Suppressor macrophage treated with lipopolysaccharide for 4 hours (primary cell): ENCODE measurements at regions not wholly inside any gene's neighbourhood (a gene's known extent, or its start where the extent isn't known, plus 50 kb on each side); places are given as distances from the start of the nearest gene placed in this dataset.
"Not testable (repeated sequence)": the region's sequence is repeated elsewhere in the genome, so short reads cannot be mapped to it uniquely, and the experiment has no call there.

Source experiments
- DNase-seq: peaks from one replicate; pipeline ENCODE4 v3.0.0-alpha.2; 2020

DNA sequence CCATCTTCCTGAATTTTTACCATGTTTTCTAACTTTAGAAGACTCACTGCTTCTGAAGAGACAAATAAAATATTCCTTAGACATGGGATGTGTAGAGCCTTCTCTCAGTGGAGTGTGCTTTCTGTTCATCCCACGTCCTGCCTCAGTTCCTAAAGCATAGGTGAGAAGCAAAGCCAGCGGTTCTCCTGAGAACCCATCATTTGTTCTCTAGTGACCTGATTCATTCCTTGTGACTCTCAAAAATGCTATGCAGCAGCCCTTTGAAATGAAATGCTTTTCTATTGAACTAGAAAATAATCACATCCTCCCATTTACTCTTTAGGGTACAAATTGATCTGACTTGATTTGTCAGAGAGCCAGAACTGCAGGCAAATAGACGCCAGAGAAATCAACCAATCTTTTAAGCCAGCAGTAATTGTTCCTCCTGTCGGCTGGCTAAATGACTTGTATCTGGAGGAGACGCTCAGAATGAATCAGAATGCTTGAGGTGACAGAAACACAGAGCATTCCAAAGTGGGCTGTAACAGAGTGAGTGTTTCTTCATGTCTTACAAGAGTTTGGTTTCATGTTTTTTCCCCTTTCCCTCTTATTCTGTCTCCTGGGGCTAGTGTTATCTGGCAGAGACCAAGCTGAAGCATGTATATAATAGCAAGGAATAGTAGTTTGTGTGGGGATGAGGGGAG lies 81.3 kb upstream of the TMEM178A start:
- no peak for DNase-seq

DNA sequence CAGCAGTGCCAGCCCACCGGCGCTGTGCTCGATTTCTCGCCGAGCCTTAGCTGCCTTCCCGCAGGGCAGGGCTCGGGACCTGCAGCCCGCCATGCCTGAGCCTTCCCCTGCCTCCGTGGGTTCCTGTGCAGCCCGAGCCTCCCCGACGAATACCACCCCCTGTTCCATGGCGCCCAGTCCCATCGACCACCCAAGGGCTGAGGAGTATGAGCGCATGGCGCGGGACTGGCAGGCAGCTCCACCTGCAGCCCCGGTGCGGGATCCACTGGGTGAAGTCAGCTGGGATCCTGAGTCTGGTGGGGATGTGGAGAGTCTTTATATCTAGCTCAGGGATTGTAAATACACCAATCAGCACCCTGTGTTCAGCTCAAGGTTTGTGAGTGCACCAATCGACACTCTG lies 80.2 kb upstream of the TMEM178A start:
- DNase-seq = not testable (repeated sequence)

DNA sequence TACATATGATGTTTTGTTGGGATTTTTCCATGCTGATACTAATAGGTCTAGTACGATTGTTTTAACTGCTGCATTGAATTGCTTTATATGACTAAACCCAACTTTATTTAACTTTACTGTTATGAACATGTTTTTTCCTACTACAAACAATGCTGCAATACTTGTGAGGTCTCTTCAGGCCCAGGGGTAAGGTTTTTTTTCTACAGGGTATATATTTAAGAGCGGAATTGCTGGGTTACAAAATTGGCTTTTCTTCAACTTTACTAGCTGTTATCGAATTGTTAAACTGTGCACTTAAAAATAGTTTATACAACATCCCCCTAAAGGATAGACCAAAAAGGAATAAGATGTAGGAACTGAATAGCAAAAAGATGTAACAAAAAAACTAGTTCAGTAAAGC lies 78.5 kb upstream of the TMEM178A start:
- no peak for DNase-seq

DNA sequence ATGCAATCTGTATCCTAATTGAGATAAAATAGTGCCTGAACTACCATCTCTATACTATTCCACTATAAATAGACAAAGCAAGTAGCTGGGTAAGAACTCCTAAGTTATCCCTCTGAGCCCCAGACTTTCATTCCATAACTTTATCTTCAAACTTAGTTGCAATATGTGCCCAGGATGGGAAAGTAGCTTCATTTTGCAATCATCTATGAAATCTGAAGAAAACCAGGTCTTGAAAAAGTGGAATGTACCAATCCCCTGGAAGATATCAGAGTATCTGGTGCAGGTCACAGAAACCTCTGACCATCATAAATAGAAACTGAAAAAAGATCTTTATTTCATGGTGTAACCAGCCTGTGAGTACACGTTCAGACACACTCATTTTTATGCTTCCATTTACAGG lies 78.1 kb upstream of the TMEM178A start:
- DNase-seq = no peak

DNA sequence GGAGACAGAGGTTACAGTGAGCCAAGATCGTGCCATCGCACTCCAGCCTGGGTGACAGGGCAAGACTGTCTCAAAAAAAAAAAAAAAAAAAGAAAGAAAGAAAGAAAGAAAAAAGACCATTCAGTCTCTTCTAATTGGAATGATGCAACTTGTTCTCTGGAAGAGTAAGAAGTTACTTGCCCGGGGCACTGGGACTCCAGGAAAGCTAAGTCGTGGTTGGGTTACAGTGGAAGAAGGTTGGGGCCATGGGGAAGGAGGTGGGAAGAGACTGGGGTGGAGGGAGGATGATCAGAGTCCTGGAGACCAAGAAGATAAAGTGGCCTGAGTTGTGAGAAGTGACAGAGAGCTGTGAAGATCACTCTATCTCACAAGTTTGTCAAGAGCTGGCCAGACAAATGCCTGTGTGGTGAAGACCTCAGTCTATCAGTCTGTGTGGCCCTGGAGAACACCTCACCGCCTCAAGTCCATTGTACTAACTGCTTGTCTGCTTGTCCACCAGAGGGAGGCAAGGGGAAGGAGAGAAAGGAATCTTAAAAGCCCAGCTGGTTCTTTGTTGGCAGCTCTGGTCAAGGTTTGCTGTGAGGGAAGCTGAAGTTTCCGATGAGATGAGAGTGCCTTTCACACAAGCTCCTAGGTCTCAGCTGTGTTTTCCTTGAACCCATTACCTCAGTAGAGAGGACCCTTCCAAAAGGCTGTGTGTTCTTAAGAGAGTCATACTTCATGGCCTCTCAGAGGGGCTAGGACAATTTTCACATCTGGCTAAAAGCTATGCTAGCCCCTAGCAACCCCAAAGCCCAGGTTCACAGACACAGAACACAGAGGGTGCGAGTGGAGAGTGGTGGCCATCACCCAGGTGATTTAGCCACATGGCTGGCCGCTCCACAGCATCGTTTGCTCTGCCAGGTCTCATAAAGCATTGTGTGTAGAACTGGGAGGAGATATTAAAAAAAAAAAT lies 72.0 kb upstream of the TMEM178A start:
- peak; percentile 48 for DNase-seq

DNA sequence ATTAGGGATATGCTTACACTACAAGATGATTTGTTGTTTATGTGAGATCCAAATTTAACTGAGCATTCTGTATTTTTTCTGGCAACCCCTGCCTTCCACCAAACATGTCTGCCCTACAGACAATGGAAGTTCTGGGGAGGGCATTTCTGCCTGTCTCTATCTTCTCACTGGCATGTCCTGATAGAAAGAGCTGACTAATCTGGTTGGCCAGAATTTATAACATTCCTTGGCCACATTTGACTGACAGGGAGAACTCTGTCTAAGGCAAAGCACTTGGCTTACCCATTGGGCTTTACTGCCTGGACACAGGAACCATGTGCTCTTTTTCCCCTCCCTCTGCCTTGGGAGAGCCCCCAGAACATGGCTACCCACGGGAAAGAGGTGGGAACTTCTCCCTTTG lies 70.6 kb upstream of the TMEM178A start:
- DNase-seq = no peak

DNA sequence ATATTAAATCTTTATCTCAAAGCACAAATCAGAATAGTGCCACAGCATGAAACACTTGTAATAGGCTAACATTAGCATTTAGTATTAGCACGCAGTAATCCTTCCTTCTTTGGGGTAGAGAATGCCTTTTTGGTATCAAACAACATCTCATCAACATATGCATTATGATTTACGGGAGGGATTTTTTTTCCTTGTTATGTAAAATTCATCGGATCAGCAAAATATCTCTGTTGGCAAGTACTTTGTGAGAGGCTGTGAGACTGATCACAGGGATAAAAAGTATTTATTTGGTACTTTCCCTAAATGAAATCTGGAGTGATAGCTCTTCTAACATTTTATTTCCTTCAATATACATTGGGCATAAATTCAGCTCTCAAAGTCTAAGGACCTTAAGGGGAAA lies 68.4 kb upstream of the TMEM178A start:
- DNase-seq = no peak

DNA sequence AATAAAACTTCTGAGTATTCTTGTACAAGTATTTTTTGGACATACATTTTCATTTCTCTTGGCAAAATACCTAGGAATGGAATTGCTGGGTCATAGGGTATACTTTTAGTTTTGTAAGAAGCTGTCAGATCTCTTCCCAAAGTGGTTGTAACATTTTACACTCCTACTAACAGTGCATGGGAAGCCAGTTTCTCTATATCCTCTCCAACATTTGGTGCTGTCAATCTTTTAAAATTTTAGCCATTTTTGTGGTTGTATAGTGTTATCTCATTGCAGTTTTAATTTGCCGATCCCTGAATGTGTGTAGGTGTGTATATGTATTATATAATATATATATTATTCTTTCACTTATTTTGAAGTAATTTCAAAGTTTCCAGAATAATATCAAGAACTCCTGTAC lies 63.1 kb upstream of the TMEM178A start:
- no peak for DNase-seq

DNA sequence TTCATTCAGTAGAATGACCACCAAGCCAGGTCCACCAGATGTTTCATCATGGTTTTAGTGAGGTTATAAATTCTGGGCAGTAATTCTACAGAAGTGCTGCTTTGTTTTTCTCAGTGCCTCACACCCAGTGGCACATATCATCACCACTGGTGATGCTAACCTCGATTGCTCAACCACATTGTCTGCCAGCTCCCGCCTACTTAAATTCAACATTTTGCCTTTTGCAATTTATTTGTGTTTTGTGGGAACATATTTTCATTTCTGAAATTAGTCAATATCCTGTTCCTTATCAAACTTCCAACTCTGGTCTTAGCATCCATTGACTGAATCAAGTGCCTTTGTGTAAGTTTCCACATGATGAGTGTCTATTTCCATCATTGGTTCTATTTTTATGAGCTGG lies 62.3 kb upstream of the TMEM178A start:
- DNase-seq = peak; percentile 80

DNA sequence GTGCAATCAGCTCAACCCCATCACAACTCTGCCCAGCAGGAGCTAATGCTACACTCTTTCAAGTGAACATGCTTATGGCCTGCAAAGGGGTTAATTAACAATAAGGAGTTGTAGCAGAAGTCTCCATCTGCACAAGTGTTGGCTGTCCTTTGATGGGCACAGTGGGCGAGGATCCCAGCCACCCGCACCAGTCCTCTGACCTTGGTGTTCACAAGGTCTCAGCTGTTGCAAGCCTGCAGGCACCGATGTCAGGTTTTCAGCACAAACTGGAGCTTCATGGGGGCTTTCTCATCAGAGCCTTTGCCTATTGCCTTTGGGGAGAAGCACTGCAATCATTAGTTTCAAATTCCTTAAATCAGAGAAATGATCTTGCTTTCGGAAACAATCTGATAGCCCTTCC lies 60.9 kb upstream of the TMEM178A start:
- DNase-seq = no peak

DNA sequence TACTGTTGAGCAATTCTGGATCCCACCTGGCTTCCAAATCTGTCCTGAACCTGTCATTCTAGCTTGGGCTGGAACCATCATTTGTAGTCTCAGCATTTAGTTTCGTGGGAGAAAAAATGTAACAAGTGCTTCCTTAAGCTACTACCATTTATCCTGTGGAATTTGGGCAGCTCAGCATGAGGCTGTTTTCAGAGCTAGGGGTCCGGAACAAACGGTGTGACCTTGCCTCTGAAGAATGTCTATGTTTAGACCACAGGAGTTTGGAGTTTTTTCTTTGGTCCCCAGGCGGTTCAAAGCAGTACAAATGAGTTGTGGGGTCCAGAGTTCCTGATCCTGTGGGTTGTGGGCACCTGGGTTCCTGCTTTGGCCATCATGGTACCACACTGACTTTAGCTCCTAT lies 59.1 kb upstream of the TMEM178A start:
- no peak for DNase-seq

DNA sequence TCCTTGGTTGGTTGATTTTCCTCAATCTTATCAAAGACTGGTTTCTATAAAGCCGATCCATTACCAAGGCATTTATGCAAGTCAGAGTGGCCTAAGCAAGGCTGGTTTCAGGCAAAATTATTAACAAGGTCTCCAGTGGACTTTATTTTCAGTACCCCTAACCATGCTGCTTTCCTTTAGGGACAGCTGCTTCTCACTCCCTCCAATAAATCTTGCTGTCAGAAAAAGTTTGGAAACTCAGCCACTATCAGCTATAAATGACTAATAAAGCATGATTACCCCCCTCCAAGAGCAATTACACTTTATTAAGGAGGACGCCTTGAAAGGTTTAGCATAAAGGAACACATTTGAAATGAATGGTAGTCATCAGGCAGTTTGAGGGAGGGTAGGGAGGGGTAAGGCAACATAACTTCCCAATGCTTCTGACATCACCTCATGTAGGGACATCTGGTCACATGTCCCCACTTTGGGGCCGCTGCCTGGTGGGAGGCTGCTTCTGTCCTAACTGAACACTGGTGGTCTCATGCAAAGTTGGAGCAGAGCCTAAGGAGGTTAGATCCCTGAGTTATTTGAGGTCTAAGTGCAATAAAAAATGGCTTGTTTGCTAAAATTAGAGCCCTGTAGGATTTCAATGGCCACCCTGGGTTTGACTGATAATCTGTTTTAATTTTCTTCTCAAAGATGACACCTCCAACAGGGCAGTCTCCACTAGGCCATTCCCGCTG lies 58.0 kb upstream of the TMEM178A start:
- no peak for DNase-seq

DNA sequence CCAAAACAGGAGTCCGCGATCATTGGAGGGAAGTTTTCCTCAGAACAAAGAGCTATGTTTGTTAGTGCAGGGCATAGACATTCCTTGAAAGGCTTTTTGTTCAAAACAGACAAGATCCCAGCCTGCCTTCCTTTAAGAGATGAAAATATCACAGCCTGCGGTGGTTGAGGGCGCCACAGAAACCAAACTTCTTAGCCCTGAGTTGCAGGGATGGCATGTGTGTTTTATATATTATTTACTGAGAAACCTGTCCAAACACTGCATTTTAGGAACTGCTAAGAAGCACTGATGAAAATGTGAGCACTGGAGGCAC lies 57.5 kb upstream of the TMEM178A start:
- DNase-seq = no peak

DNA sequence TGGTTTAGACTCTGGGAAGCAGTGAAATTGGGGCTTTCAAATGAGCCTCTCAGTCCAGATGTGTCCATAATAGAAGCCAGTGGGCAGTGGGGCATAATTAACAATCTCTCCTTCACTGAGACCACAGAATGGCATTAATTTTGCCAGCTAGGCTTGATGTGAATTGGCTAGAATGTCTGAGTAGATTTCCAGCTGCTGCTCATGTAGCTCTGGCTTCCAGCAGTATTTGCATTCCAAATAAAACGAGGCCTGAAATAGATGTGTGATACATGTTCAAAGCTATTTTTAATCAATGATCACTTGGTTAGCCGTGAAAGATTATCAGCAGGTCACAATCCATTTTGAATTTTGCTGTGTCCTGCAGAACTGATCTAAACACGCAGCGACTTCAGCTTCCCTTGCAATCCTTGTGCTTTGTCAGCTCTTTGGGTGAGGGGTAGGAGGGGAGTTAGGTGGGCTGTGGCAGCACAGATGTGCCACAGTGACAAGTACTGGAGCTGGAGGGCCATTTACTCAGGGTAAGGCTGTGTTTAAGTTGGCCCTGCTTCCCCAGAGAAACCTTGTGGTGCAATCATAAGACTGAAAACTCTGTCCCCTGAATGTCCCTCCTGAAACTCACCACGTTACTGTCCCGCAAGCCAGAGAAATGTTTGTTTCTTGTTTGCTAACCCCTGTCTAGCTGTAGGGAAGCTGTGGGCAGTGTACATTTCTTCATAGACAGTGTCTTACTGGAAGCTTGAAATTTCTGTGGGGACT lies 56.9 kb upstream of the TMEM178A start:
- peak; percentile 63 for DNase-seq

DNA sequence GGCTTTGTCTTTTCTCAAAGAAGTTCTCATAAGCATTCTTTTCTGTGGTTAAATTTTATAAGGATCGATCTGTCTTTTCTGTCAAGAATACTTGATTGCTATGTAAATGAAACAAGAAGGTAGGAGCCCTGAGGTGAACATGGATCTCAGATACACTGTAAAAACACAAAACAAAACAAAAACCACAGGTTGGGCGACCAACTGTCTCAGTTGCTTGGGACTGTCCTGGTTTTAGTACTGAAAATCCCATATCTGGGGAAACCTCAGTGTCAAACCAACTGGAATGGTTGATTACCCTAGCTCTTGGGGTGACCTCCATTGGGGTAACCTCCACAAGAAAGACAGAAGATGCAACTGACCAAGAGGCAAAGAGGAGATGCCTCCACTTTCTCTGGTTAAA lies 55.8 kb upstream of the TMEM178A start:
- no peak for DNase-seq

DNA sequence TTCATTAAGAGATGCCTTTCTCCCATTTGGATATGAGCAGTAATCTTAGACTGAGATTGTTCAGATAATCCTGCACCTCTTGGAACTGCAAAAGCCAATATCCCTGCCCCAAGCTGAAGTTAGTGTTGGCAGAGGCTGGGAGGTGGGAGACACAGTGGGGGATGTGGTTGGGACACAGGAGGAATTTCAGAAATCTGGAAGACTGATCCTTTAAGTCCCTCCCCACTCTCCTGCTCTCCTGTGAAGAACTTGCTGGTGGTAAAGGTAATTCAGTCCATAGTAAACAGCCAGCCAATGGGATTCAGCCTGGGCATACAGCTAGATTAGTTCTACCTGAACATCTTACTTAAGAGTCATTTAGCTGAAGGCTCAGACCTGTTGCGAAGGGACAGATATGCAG lies 50.0 kb upstream of the TMEM178A start:
- DNase-seq = no peak
